GM23248 (cell line): ENCODE measurements at regions not wholly inside any gene's neighbourhood (a gene's known extent, or its start where the extent isn't known, plus 50 kb on each side); places are given as distances from the start of the nearest gene placed in this dataset.

Experiments
- DNase-seq: peaks from one replicate; pipeline ENCODE4 v3.0.0-alpha.2; 2015
- H2AFZ ChIP-seq: fragments of 200-600 bp; sonication (generic); 2 replicates; pipeline ENCODE4 v1.6.1; 2016; ENCODE audit warnings: antibody characterized with exemption
- H3F3A ChIP-seq: fragments of 200-600 bp; sonication (generic); 2 replicates; pipeline ENCODE4 v1.6.1; 2016; ENCODE audit warnings: mild to moderate bottlenecking, antibody characterized with exemption, mixed run types; ENCODE audit not compliant: insufficient read depth
- H3K27ac ChIP-seq: fragments of 200-600 bp; sonication (generic); 2 replicates; pipeline ENCODE4 v1.5.1; 2016; ENCODE audit warnings: mild to moderate bottlenecking
- H3K27me3 ChIP-seq: fragments of 200-600 bp; sonication (generic); replicated peaks from 2 replicates; pipeline ENCODE4 v1.6.1; 2016; ENCODE audit warnings: mild to moderate bottlenecking; ENCODE audit not compliant: insufficient read depth
- H3K36me3 ChIP-seq: fragments of 200-600 bp; sonication (generic); 2 replicates; pipeline ENCODE4 v1.6.1; 2016; ENCODE audit warnings: low read depth, mild to moderate bottlenecking
- H3K4me1 ChIP-seq: fragments of 200-600 bp; sonication (generic); 2 replicates; pipeline ENCODE4 v1.6.1; 2016; ENCODE audit warnings: mild to moderate bottlenecking; ENCODE audit not compliant: insufficient read depth
- H3K4me2 ChIP-seq: fragments of 200-600 bp; sonication (generic); one replicate; pipeline ENCODE4 v1.6.1; 2016; ENCODE audit warnings: mild to moderate bottlenecking; ENCODE audit not compliant: unreplicated experiment
- H3K4me3 ChIP-seq: fragments of 200-600 bp; sonication (generic); 2 replicates; pipeline ENCODE4 v1.5.1; 2016; ENCODE audit warnings: mild to moderate bottlenecking
- H3K79me2 ChIP-seq: fragments of 200-600 bp; sonication (generic); 2 replicates; pipeline ENCODE4 v1.6.1; 2016; ENCODE audit warnings: mild to moderate bottlenecking; ENCODE audit not compliant: insufficient read depth
- H3K9ac ChIP-seq: fragments of 200-600 bp; sonication (generic); 2 replicates; pipeline ENCODE4 v1.6.1; 2016; ENCODE audit warnings: mild to moderate bottlenecking
- H3K9me2 ChIP-seq: fragments of 200-600 bp; sonication (generic); 2 replicates; pipeline ENCODE4 v1.6.1; 2016; ENCODE audit warnings: mixed run types, mild to moderate bottlenecking, moderate library complexity; ENCODE audit not compliant: insufficient read depth
- H3K9me3 ChIP-seq: fragments of 200-600 bp; sonication (generic); one replicate; pipeline ENCODE4 v1.6.1; 2017; ENCODE audit warnings: low read depth
- H4K20me1 ChIP-seq: fragments of 200-600 bp; sonication (generic); 2 replicates; pipeline ENCODE4 v1.6.0; 2016; ENCODE audit not compliant: insufficient read depth
- EZH2 ChIP-seq: fragments of 200-600 bp; sonication (generic); IDR thresholded peaks from 2 replicates; pipeline ENCODE4 v1.6.1; 2018; ENCODE audit warnings: antibody characterized with exemption, mild to moderate bottlenecking; ENCODE audit not compliant: insufficient read depth, poor library complexity, severe bottlenecking
- EZH2phosphoT487 ChIP-seq: fragments of 200-600 bp; sonication (generic); IDR thresholded peaks from 2 replicates; pipeline ENCODE4 v1.6.1; 2018; ENCODE audit warnings: antibody characterized with exemption, moderate library complexity, mild to moderate bottlenecking, low read depth; ENCODE audit not compliant: insufficient read depth
- WGBS, 2 experiments: methylation state at CpG; one replicate each; pipeline ENCODE4 v1.1.6; 2015 to 2017; ENCODE audit warnings: low lambda C conversion rate in 2 of 2, low coverage in 1 of 2; ENCODE audit errors: missing lambda C conversion rate in 2 of 2; 5-methylcytosine and 5-hydroxymethylcytosine counted together
- in situ Hi-C: fragments of 300-500 bp; cut with MboI; formaldehyde crosslinking; loops from 2 replicates; pipeline ENCODE4 v1.15.0; 2020

DNA sequence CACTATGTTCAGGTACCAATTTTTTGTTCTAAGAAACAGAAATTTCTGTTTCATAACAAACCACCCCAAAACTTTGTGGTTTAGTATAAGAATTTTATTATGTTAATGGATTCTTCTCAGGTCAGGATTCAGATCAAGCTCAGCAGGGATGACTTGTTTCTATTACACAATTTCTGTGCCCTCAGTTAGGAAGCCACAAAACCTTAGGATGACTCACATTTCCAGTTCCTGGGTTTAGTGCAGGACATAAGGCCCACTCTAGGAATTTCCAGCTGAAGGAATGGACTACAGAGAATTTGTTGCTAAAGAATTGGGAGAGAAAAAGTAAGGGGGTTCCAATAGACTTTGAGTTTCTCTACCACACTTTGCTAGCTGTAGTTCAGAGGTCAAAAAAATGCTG is 629.3 kb downstream of the ANXA1 start:
- Histone ChIP-seq H3K9me2 (peaks cover 3% of the 10 kb centered on the region; the same call in 1 of the 2 replicates), H3K79me2 (no peaks in the 10 kb centered on the region), H3K4me1 (no peaks in the 10 kb centered on the region), H3F3A (no peaks in the 10 kb centered on the region), H3K27me3 (no peaks in the 10 kb centered on the region), H3K4me3 (no peak overlapping the region), H4K20me1 (no peaks in the 10 kb centered on the region), H3K4me2 (no peak overlapping the region), H3K9me3 (no peaks in the 10 kb centered on the region), H3K9ac (no peak overlapping the region), H3K27ac (no peak overlapping the region), H3K36me3 (no peaks in the 10 kb centered on the region), H2AFZ (no peak overlapping the region)
- DNase-seq = peak; percentile 79
- in situ Hi-C loops = no loop called here
- TF ChIP-seq EZH2 (no peak), EZH2phosphoT487 (no peak)

DNA sequence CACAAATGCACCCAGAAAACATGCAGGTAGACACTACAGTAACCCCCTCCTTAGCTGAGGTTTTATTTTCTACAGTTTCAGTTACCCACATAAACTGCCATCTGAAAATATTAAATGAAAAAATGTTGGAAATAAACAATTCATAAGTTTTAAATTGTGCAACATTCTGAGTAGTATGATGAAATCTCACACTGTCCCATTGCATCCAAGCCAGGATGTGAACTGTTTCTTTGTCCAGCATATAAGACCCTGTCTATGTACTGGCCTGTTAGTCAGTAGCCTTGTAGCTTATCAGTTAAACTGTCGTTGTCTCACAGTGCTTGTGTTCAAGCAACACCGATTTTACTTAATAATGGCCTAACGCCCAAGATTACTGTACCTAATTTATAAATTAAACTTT is 630.5 kb downstream of the ANXA1 start:
- 17 to 26% methylated on average over 3 of the region's 3 CpGs for WGBS, 2 experiments
- Histone ChIP-seq H3K4me1 (no peaks in the 10 kb centered on the region), H3K27me3 (no peaks in the 10 kb centered on the region), H3K27ac (no peak overlapping the region), H3K9ac (no peak overlapping the region), H2AFZ (no peak overlapping the region), H3K4me3 (no peak overlapping the region), H3F3A (no peaks in the 10 kb centered on the region), H3K36me3 (no peaks in the 10 kb centered on the region), H3K79me2 (no peaks in the 10 kb centered on the region), H3K4me2 (no peak overlapping the region), H3K9me3 (no peaks in the 10 kb centered on the region), H3K9me2 (peaks cover 3% of the 10 kb centered on the region; the same call in 1 of the 2 replicates), H4K20me1 (no peaks in the 10 kb centered on the region)
- TF ChIP-seq EZH2phosphoT487 (no peak), EZH2 (no peak)
- peak; percentile 12 for DNase-seq
- in situ Hi-C loops = no loop called here

DNA sequence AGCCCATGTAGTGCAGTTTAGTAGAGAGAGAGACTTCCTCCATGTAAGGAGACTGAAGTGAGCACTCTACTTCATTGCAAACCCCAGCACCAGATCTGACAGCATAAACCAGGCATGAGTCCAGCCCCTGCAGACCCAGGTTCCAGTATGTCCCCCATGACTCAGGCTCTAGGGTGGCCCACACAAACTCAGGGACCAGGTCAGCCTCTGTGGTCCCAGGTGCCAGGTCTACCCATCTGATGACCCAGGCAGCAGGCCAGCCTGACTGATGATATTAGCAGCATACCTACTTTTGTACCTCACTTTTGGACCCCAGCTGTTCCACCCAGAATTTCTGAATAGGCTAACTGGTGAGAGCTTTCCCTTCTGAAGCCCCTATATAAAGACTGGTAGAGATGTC is 647.8 kb downstream of the ANXA1 start:
- no peaks in the 10 kb centered on the region for H4K20me1 ChIP-seq
- no peak for TF ChIP-seq EZH2phosphoT487
- TF ChIP-seq EZH2 = no peak
- H3K4me1 ChIP-seq = no peaks in the 10 kb centered on the region
- H3K4me2 ChIP-seq = no peak overlapping the region
- in situ Hi-C loops = no loop called here
- H3K9ac ChIP-seq = no peak overlapping the region
- H3K27ac ChIP-seq = no peak overlapping the region
- H3K9me3 ChIP-seq = no peaks in the 10 kb centered on the region
- no peaks in the 10 kb centered on the region for H3F3A ChIP-seq
- H3K4me3 ChIP-seq = no peak overlapping the region
- no peak overlapping the region for H2AFZ ChIP-seq
- H3K79me2 ChIP-seq = no peaks in the 10 kb centered on the region
- H3K9me2 ChIP-seq = no peaks in the 10 kb centered on the region
- no peaks in the 10 kb centered on the region for H3K27me3 ChIP-seq
- H3K36me3 ChIP-seq = no peaks in the 10 kb centered on the region
- no peak for DNase-seq

DNA sequence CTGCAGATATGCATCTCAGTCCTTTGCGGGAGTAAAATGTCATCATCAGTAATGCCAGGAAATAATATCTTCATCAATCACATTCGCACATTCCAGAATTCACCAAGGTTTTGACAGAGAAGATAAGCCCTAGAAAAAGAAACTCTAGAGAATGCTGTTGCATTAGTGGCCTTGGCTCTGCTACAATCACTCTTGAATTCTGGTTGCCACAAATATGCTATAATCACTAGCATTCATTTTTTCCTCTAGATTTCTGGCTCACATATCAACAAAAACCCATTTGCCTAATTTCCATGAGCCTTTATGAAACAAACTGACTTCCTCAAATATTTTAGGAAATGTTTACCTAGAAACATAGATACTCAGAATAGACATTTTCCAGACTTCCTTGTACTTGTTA is 653.4 kb downstream of the ANXA1 start:
- in situ Hi-C loops = no loop called here
- no peaks in the 10 kb centered on the region for H3F3A ChIP-seq
- no peak for DNase-seq
- no peaks in the 10 kb centered on the region for H3K4me1 ChIP-seq
- TF ChIP-seq EZH2phosphoT487 (no peak), EZH2 (no peak)
- H2AFZ ChIP-seq = no peak overlapping the region
- H3K79me2 ChIP-seq = no peaks in the 10 kb centered on the region
- H4K20me1 ChIP-seq = no peaks in the 10 kb centered on the region
- no peak overlapping the region for H3K9ac ChIP-seq
- no peak overlapping the region for H3K27ac ChIP-seq
- no peaks in the 10 kb centered on the region for H3K36me3 ChIP-seq
- 22 to 25% methylated on average over 2 of the region's 2 CpGs for WGBS, 2 experiments
- H3K9me3 ChIP-seq = no peaks in the 10 kb centered on the region
- no peaks in the 10 kb centered on the region for H3K27me3 ChIP-seq
- H3K4me3 ChIP-seq = no peak overlapping the region
- H3K9me2 ChIP-seq = no peaks in the 10 kb centered on the region
- no peak overlapping the region for H3K4me2 ChIP-seq

DNA sequence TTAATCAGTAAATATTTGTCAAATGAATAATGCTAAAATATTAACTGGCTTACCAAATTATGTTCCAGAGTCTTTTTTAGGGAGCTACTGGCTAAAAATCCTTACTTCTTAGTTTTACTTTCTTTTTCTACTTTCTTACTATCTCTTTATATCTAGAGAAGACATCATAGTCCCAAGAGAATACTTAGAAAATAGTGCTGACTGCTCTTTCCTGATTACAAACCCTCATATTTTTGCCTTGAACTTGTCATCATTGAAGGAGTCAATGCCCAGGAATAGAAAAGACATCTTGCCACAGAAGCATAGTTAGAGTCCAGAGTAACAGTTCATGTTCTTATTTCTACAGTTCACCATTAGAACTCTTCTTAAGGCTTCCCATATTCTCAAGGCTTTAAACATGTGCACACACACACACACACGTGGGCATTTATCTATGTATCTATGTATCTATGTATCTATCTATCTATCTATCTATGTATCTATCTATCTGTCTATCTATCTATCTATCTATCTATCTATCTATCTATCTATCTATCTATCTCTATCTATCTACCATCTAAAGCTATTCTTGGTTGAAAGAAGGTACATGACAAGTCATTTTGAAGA is 654.3 kb downstream of the ANXA1 start:
- DNase-seq = no peak
- no peaks in the 10 kb centered on the region for H3K4me1 ChIP-seq
- no peaks in the 10 kb centered on the region for H3K9me3 ChIP-seq
- H3F3A ChIP-seq = no peaks in the 10 kb centered on the region
- TF ChIP-seq EZH2 = no peak
- no peak for TF ChIP-seq EZH2phosphoT487
- whole genome bisulfite sequencing, 2 experiments = 4 to 5% methylated on average over 1 of the region's 1 CpG
- in situ Hi-C loops = no loop called here
- H3K27me3 ChIP-seq = no peaks in the 10 kb centered on the region
- H3K9ac ChIP-seq = no peak overlapping the region
- H4K20me1 ChIP-seq = no peaks in the 10 kb centered on the region
- no peaks in the 10 kb centered on the region for H3K79me2 ChIP-seq
- no peaks in the 10 kb centered on the region for H3K36me3 ChIP-seq
- H3K27ac ChIP-seq = no peak overlapping the region
- no peak overlapping the region for H2AFZ ChIP-seq
- no peaks in the 10 kb centered on the region for H3K9me2 ChIP-seq
- H3K4me2 ChIP-seq = no peak overlapping the region
- no peak overlapping the region for H3K4me3 ChIP-seq
